HG02938 (cell line): ENCODE measurements at regions not wholly inside any gene's neighbourhood (a gene's known extent, or its start where the extent isn't known, plus 50 kb on each side); places are given as distances from the start of the nearest gene placed in this dataset.

Experiments used
- ATAC-seq: cut with Tn5 transposase; IDR thresholded peaks from one replicate; pipeline ENCODE4 v1.9.1; 2021; ENCODE audit warnings: mild to moderate bottlenecking, moderate library complexity; ENCODE audit not compliant: unreplicated experiment

DNA sequence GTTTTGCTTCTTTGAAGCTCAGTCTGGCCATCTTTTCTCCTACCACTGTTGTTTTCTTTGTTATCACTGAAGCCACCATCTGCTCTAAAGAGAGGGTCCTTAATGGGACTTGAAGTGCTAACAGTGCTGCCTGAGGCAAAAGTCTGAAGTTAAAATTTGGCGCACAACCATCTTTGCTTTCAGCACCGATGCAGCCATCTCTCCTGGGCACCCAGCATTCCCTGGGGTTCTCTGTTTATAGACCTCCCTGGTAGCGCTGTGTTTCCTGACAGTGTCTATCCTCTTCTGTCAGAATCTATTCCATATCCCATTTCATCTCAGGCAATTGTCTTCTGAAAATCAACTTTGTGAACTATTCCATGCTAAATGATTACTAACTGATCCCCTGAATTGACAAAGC is 491.5 kb upstream of the MPDZ start:
- no peak for ATAC-seq

GRCh38 chr9:13769641-13770040 is 490.1 kb upstream of the MPDZ start:
- no peak for ATAC-seq

GRCh38 chr9:13769006-13769405 is 489.5 kb upstream of the MPDZ start:
- no peak for ATAC-seq

GRCh38 chr9:13762209-13762608 is 482.7 kb upstream of the MPDZ start:
- ATAC-seq: no peak

GRCh38 chr9:13759551-13759950 is 480.1 kb upstream of the MPDZ start:
- no peak for ATAC-seq

GRCh38 chr9:13758936-13759335 is 479.4 kb upstream of the MPDZ start:
- no peak for ATAC-seq

- ATAC-seq: no peak
Observed at GRCh38 chr9:13756943-13757342, 477.5 kb upstream of the MPDZ start.

DNA sequence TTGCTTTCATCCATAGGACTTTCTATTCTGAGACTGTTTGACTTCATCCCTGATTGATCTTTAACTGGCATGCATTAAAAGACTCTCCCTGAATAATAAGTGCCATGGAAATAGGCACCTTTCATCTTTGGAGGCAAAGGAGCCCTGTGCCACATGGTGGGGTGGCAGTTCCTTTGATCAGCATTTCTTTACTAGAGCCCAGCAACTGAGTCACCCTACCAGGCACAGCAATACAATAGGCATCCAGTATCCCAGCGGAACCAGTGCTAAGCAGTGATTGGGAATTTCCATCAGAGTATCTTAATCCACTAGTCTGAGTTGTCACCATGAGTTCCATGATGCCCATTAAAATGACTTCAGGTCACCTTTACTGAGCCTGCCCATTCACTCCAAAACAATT is 476.1 kb upstream of the MPDZ start:
- no peak for ATAC-seq

GRCh38 chr9:13750639-13751038 is 471.1 kb upstream of the MPDZ start:
- ATAC-seq: no peak

DNA sequence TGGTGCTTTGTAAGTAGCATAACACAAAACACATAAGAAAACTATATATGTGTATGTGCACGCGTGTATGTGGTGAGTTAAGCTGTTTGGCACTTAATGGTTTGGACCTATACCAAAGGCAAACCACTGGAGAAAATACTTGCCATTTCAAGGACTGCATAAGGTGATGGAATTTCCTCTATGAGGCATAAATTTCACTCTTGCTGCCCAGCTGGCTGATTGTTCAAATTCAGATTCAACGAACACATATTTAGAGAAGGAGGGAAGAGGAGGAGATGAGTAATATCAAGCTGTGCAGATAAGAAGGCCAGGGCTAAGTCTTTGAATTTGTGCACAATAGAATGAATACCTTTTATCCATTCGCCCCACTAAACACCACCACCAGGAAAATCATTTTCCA is 470.6 kb upstream of the MPDZ start:
- no peak for ATAC-seq

DNA sequence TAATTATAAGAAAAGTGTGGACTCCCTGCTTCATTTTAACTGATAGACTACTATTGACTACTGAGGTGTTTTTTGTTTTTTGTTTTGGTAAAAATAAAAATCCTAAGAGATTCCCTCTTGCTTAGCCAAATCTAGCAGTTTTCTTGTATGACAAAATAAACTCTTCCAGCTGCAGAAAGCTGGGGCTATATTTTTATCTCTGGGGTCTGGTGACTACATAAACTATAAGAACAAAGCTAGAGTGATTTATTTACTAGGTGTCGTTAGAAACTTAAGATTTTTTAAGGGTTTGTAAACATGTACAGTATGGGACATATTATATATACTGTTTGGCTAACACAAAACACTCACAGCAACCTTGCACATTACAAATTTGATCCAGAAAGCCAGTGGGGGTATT is 467.4 kb upstream of the MPDZ start:
- ATAC-seq: no peak

DNA sequence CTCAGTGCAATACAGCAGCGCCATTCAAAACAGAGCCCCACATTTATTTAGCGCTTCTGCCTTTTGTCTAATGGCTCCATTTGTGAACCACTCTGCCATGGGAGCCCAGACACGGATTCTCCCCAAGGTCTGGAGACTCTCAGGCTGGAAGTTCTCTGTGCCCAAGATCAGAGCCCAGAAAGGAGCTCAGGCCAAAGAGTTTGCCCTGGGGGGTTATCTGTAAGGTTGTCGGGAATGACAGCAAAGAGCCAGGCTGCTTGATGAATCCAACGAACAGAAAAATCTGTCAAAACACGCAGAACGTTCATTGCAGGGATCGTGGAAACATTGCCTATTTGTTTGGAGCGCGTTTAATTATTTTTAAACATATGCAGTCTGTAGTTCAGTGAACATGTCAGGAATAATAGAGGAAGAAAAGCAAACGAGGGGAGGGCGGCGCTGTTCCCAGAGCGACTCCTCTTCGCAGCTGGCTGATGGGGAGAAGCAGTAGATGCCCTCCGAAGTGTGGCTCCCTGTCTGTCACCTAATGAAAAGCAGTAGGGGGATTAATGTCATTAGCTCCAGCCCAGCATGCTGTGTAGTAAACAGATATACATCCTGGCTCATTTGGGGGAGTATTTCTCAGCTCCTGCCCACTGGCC is 464.9 kb upstream of the MPDZ start:
- ATAC-seq: no peak

- ATAC-seq: no peak
Observed at GRCh38 chr9:13737885-13738284, 458.4 kb upstream of the MPDZ start.

DNA sequence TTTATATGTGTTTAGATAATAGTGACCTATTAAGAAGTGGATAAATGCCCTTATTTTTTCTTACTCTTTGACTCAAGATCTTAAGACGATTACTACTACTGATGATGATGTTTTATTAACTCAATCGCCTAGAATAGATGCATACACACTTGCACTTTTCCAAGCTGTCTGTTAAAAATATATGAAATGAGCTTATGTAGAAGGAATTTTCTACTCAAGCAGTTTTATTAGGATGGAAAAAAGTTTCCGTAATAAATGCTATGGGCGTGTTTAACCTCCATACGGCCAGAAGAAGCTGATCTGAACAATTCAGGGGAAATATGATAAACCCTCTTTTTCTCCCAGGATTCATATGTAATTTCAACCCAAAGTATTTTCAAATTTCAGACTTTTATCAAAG is 455.7 kb upstream of the MPDZ start:
- ATAC-seq: no peak

GRCh38 chr9:13734601-13735000 is 455.1 kb upstream of the MPDZ start:
- ATAC-seq: no peak

DNA sequence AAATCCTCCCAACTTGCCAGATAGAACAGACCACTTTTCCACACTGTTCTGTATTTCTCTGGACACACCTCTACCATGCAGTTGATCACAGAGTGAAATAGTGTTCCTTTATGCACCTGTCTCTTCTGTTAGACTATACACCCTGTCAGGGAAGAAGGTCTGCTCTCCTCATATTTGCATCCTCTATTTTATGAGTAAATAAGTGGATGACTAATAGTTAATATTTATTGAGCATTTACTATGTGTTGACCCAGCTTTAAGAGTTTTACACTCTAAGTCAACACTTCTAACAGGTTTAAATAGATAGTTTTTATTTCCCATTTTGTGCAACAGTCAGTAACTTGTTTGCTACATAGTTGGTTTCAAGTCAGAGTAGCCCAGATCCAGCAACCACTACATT is 452.8 kb upstream of the MPDZ start:
- no peak for ATAC-seq

DNA sequence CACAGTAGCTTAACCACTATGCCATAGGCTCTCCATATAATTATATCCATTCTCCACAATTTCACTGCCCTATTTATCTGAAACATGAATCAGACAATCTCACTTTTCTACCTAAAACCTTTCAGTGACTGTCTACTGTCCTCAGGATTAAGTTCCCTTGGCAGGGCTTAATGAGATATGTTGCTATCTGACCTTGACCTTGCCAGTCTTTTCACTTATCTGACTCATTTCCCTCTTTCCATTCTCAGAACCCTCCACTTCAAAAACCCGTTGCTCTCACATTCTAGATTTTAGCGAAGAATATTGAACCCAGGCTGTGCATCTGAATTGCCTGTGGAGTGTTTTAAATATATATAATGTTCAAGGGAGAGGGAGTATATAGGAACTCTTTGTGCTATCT is 452.1 kb upstream of the MPDZ start:
- ATAC-seq: no peak

- ATAC-seq: no peak
Observed at GRCh38 chr9:13729955-13730354, 450.5 kb upstream of the MPDZ start.

GRCh38 chr9:13728917-13729811 is 449.7 kb upstream of the MPDZ start:
- ATAC-seq: no peak

DNA sequence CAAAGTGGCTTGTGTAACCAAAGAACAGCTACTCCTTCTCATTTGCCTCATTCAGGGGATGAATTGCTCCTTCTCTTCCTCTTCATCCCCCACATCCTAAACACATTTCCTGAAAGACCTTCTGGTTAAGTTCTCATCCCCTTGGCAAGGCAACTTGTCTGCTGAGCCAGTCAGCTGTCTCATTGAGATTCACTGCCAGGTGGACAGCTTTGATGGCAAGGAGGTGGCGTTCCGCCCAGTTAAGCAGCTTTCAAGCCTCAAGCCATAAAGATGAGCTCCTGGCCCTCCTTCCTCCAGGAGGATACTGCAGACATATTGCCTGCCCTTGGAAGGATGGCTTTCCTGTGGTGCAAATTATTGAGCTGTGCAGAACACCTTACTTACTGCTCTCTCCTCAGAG is 448.6 kb upstream of the MPDZ start:
- no peak for ATAC-seq

DNA sequence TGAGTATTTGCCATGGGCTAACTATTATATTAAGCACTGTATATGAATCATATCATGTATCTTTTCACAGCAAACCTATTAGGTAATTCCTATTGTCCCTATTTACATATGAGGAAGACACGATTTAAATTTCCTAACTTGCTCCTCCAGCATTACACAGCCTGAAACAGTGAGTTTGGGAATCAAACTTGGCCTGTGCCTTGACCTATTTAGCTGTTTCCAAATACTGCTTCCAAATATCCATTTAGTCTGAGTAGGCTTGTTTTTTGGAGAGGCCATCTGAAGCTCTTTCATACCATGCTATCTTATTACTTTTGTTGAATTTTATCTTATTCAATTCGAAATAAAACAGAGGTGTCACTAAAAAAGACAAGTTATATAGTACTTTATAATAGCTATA is 447.3 kb upstream of the MPDZ start:
- ATAC-seq: no peak

GRCh38 chr9:13725516-13725915 is 446.0 kb upstream of the MPDZ start:
- ATAC-seq: no peak
